Peyer's patch (tissue), 4 donors: ENCODE measurements at regions not wholly inside any gene's neighbourhood (a gene's known extent, or its start where the extent isn't known, plus 50 kb on each side); places are given as distances from the start of the nearest gene placed in this dataset.

ENCODE experiments used
- CTCF ChIP-seq, 6 experiments: fragments of 450-650 bp in 4 of 6; fragments of 200-600 bp in 2 of 6; sonication (generic) in 1 of 6; IDR thresholded peaks; one replicate each; pipeline ENCODE4 v1.5.1; 2017 to 2019; ENCODE audit warnings: antibody characterized with exemption in 6 of 6, mild to moderate bottlenecking in 3 of 6, moderate library complexity in 1 of 6
- POLR2A ChIP-seq, 2 donors: fragments of 450-650 bp; IDR thresholded peaks; one replicate each; pipeline ENCODE4 v1.5.1; 2017; ENCODE audit warnings: antibody characterized with exemption in 2 of 2, mild to moderate bottlenecking in 2 of 2, moderate library complexity in 2 of 2

GRCh38 chr15:96029172-96029571 is 301.3 kb upstream of the NR2F2 start:
- TF ChIP-seq CTCF (IDR thresholded peaks at IDR 0.05) (no peak), POLR2A (IDR thresholded peaks at IDR 0.05) (no peak)
